Keratinocyte (primary cell): ENCODE measurements at regions not wholly inside any gene's neighbourhood (a gene's known extent, or its start where the extent isn't known, plus 50 kb on each side); places are given as distances from the start of the nearest gene placed in this dataset.
A peak's percentile ranks its signal among the peaks of the same experiment; 100 is the strongest.

Experiments
- CTCF ChIP-seq, 3 experiments: IDR thresholded peaks in 1 of 3; conservative IDR thresholded peaks in 1 of 3; optimal IDR thresholded peaks in 1 of 3; 2 replicates in 2 of 3; 3 replicates in 1 of 3; pipeline versions ENCODE3 to v1.5.1; 2011; ENCODE audit warnings: low read length in 3 of 3, mild to moderate bottlenecking in 3 of 3, moderate library complexity in 2 of 3, control low read depth in 1 of 3, inconsistent platforms in 1 of 3; ENCODE audit not compliant: insufficient read depth in 2 of 3; ENCODE audit errors: extremely low read depth in 1 of 3
- EZH2 ChIP-seq: IDR thresholded peaks from one replicate; pipeline ENCODE4 v1.6.1; 2012; ENCODE audit warnings: inconsistent platforms, mild to moderate bottlenecking, low read length, moderate library complexity

GRCh38 chr1:208942394-208943130 lies 641.0 kb upstream of the CAMK1G start:
- TF ChIP-seq CTCF (optimal IDR thresholded peaks at IDR 0.05 in 1 of 3, IDR thresholded peaks at IDR 0.05 in 1 of 3, conservative IDR thresholded peaks at IDR 0.05 in 1 of 3; ENCODE audit: extremely low read depth in 1 of 3, insufficient read depth in 2 of 3, low read length in 3 of 3) (peak in 2 of 3 experiments; percentile 10 to 18), EZH2 (no peak)
